ENCODE measurements at regions not wholly inside any gene's neighbourhood (a gene's known extent, or its start where the extent isn't known, plus 50 kb on each side); places are given as distances from the start of the nearest gene placed in this dataset.

DNA sequence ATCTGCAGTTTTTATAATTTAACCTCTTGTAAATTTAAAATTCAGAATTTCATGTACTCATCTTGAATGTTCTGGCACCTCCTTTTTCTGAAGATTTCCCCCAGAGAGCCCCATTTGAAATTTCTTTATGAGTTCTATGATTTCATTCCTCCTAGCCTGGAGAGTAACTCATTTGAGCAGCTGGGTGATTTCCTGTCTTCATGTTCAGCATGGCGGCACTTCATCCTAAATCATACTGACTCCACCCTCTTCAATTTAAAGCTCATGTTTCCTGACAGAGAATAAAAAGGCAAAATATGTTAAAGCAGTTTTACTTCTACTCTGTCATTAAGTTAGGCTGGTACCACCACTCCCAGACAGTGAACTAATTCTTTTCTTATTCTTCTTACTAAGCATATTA is 250.9 kb upstream of the POU3F2 start:
- TF ChIP-seq CTCF (IDR thresholded peaks at IDR 0.05) (no peak), POLR2A (IDR thresholded peaks at IDR 0.05) (no peak)
